ENCODE measurements at regions not wholly inside any gene's neighbourhood (a gene's known extent, or its start where the extent isn't known, plus 50 kb on each side); places are given as distances from the start of the nearest gene placed in this dataset.

- DNase-seq: no peak
- WGBS (ENCODE audit: insufficient coverage): 100% methylated on average over 1 of the region's 2 CpGs
- no peak overlapping the region for H3K27ac ChIP-seq (ENCODE audit: insufficient read depth in 1 of 2, low read depth in 1 of 2, low read length in 2 of 2, poor library complexity in 1 of 2, severe bottlenecking in 2 of 2)
- peaks cover 0 to 6% (median 4%) of the 10 kb centered on the region in 4 experiments for H3K36me3 ChIP-seq (ENCODE audit: control insufficient read depth in 4 of 4, insufficient read depth in 4 of 4, low read length in 3 of 4)
- H3K27me3 ChIP-seq (replicated peaks in 2 of 5; ENCODE audit: control insufficient read depth in 4 of 5, insufficient read depth in 5 of 5, low read length in 4 of 5): no peaks in the 10 kb centered on the region
- no peaks in the 10 kb centered on the region for H3K4me1 ChIP-seq (ENCODE audit: control extremely low read depth in 1 of 4, control insufficient read depth in 4 of 4, insufficient read depth in 4 of 4, low read length in 3 of 4)
- no peak overlapping the region for H3K4me3 ChIP-seq (ENCODE audit: control insufficient read depth in 1 of 7, extremely low read depth in 1 of 7, insufficient read depth in 4 of 7, low read depth in 2 of 7, low read length in 6 of 7)
- POLR2A ChIA-PET: no interaction called here
- CTCF ChIA-PET: no interaction called here
- H3K9me3 ChIP-seq (ENCODE audit: control extremely low read depth in 1 of 5, control insufficient read depth in 4 of 5, insufficient read depth in 2 of 5, low read depth in 1 of 5, low read length in 4 of 5): peaks cover 0 to 2% (median 0%) of the 10 kb centered on the region in 5 experiments
Measured at GRCh38 chr7:112858838-112859237, 68.6 kb upstream of the TMEM168 start.

- no peak for DNase-seq
- POLR2A ChIA-PET: no interaction called here
- Histone ChIP-seq H3K36me3 (ENCODE audit: control insufficient read depth in 4 of 4, insufficient read depth in 4 of 4, low read length in 3 of 4) (peaks cover 0 to 11% (median 2%) of the 10 kb centered on the region in 4 experiments), H3K9me3 (ENCODE audit: control extremely low read depth in 1 of 5, control insufficient read depth in 4 of 5, insufficient read depth in 2 of 5, low read depth in 1 of 5, low read length in 4 of 5) (peaks cover 0 to 10% (median 3%) of the 10 kb centered on the region in 5 experiments), H3K27me3 (replicated peaks in 2 of 5; ENCODE audit: control insufficient read depth in 4 of 5, insufficient read depth in 5 of 5, low read length in 4 of 5) (no peaks in the 10 kb centered on the region), H3K4me1 (ENCODE audit: control extremely low read depth in 1 of 4, control insufficient read depth in 4 of 4, insufficient read depth in 4 of 4, low read length in 3 of 4) (no peaks in the 10 kb centered on the region), H3K4me3 (ENCODE audit: control insufficient read depth in 1 of 7, extremely low read depth in 1 of 7, insufficient read depth in 4 of 7, low read depth in 2 of 7, low read length in 6 of 7) (no peak overlapping the region), H3K27ac (ENCODE audit: insufficient read depth in 1 of 2, low read depth in 1 of 2, low read length in 2 of 2, poor library complexity in 1 of 2, severe bottlenecking in 2 of 2) (no peak overlapping the region)
- CTCF ChIA-PET: interaction anchor here (1.3 kb wide), 1 partner anchor 10 kb away, joined by 5 read pairs; no protein-coding TSS in a partner anchor
- 100% methylated on average over 1 of the region's 3 CpGs for WGBS (ENCODE audit: insufficient coverage)
Measured at GRCh38 chr7:112855227-112855626, 65.0 kb upstream of the TMEM168 start.

GRCh38 chr7:112854169-112854568, 64.0 kb upstream of the TMEM168 start:
- H3K9me3 ChIP-seq (ENCODE audit: control extremely low read depth in 1 of 5, control insufficient read depth in 4 of 5, insufficient read depth in 2 of 5, low read depth in 1 of 5, low read length in 4 of 5): peaks cover 0 to 10% (median 3%) of the 10 kb centered on the region in 5 experiments
- POLR2A ChIA-PET: no interaction called here
- H3K27me3 ChIP-seq (replicated peaks in 2 of 5; ENCODE audit: control insufficient read depth in 4 of 5, insufficient read depth in 5 of 5, low read length in 4 of 5): no peaks in the 10 kb centered on the region
- DNase-seq: no peak
- H3K36me3 ChIP-seq (ENCODE audit: control insufficient read depth in 4 of 4, insufficient read depth in 4 of 4, low read length in 3 of 4): peaks cover 0 to 13% (median 2%) of the 10 kb centered on the region in 4 experiments
- no peaks in the 10 kb centered on the region for H3K4me1 ChIP-seq (ENCODE audit: control extremely low read depth in 1 of 4, control insufficient read depth in 4 of 4, insufficient read depth in 4 of 4, low read length in 3 of 4)
- no peak overlapping the region for H3K4me3 ChIP-seq (ENCODE audit: control insufficient read depth in 1 of 7, extremely low read depth in 1 of 7, insufficient read depth in 4 of 7, low read depth in 2 of 7, low read length in 6 of 7)
- CTCF ChIA-PET: interaction anchor here (1.3 kb wide), 1 partner anchor 9 kb away, joined by 5 read pairs; no protein-coding TSS in a partner anchor
- no peak overlapping the region for H3K27ac ChIP-seq (ENCODE audit: insufficient read depth in 1 of 2, low read depth in 1 of 2, low read length in 2 of 2, poor library complexity in 1 of 2, severe bottlenecking in 2 of 2)

GRCh38 chr7:112853422-112853821, 63.2 kb upstream of the TMEM168 start:
- no peaks in the 10 kb centered on the region for H3K4me1 ChIP-seq (ENCODE audit: control extremely low read depth in 1 of 4, control insufficient read depth in 4 of 4, insufficient read depth in 4 of 4, low read length in 3 of 4)
- ChIA-PET CTCF (no interaction called here), POLR2A (no interaction called here)
- peaks cover 0 to 11% (median 3%) of the 10 kb centered on the region in 4 experiments for H3K36me3 ChIP-seq (ENCODE audit: control insufficient read depth in 4 of 4, insufficient read depth in 4 of 4, low read length in 3 of 4)
- no peaks in the 10 kb centered on the region for H3K27me3 ChIP-seq (replicated peaks in 2 of 5; ENCODE audit: control insufficient read depth in 4 of 5, insufficient read depth in 5 of 5, low read length in 4 of 5)
- DNase-seq: no peak
- no peak overlapping the region for H3K4me3 ChIP-seq (ENCODE audit: control insufficient read depth in 1 of 7, extremely low read depth in 1 of 7, insufficient read depth in 4 of 7, low read depth in 2 of 7, low read length in 6 of 7)
- no peak overlapping the region for H3K27ac ChIP-seq (ENCODE audit: insufficient read depth in 1 of 2, low read depth in 1 of 2, low read length in 2 of 2, poor library complexity in 1 of 2, severe bottlenecking in 2 of 2)
- peaks cover 0 to 10% (median 3%) of the 10 kb centered on the region in 5 experiments for H3K9me3 ChIP-seq (ENCODE audit: control extremely low read depth in 1 of 5, control insufficient read depth in 4 of 5, insufficient read depth in 2 of 5, low read depth in 1 of 5, low read length in 4 of 5)

- H3K36me3 ChIP-seq (ENCODE audit: control insufficient read depth in 4 of 4, insufficient read depth in 4 of 4, low read length in 3 of 4): peaks cover 0 to 2% (median 0%) of the 10 kb centered on the region in 4 experiments
- DNase-seq: no peak
- H3K27me3 ChIP-seq (replicated peaks in 2 of 5; ENCODE audit: control insufficient read depth in 4 of 5, insufficient read depth in 5 of 5, low read length in 4 of 5): no peaks in the 10 kb centered on the region
- ChIA-PET POLR2A (no interaction called here), CTCF (no interaction called here)
- peaks cover 0 to 6% (median 4%) of the 10 kb centered on the region in 5 experiments for H3K9me3 ChIP-seq (ENCODE audit: control extremely low read depth in 1 of 5, control insufficient read depth in 4 of 5, insufficient read depth in 2 of 5, low read depth in 1 of 5, low read length in 4 of 5)
- H3K4me3 ChIP-seq (ENCODE audit: control insufficient read depth in 1 of 7, extremely low read depth in 1 of 7, insufficient read depth in 4 of 7, low read depth in 2 of 7, low read length in 6 of 7): no peak overlapping the region
- WGBS (ENCODE audit: insufficient coverage): no CpG with 5 or more reads among the region's 1 CpG
- H3K27ac ChIP-seq (ENCODE audit: insufficient read depth in 1 of 2, low read depth in 1 of 2, low read length in 2 of 2, poor library complexity in 1 of 2, severe bottlenecking in 2 of 2): no peak overlapping the region
- no peaks in the 10 kb centered on the region for H3K4me1 ChIP-seq (ENCODE audit: control extremely low read depth in 1 of 4, control insufficient read depth in 4 of 4, insufficient read depth in 4 of 4, low read length in 3 of 4)
Measured at GRCh38 chr7:112843151-112843550, 53.0 kb upstream of the TMEM168 start.

Data from common myeloid progenitor, CD34-positive (primary cell).